ENCODE measurements at regions not wholly inside any gene's neighbourhood (a gene's known extent, or its start where the extent isn't known, plus 50 kb on each side); places are given as distances from the start of the nearest gene placed in this dataset.

- no peak for DNase-seq (ENCODE audit: low read depth in 4 of 4, low spot score in 3 of 4)
Measured at GRCh38 chr18:22033085-22033484, 136.3 kb upstream of the GATA6 start.

GRCh38 chr18:22034276-22034675, 135.1 kb upstream of the GATA6 start:
- DNase-seq (ENCODE audit: low read depth in 4 of 4, low spot score in 3 of 4): no peak

GRCh38 chr18:22040533-22040932, 128.9 kb upstream of the GATA6 start:
- DNase-seq (ENCODE audit: low read depth in 4 of 4, low spot score in 3 of 4): no peak

GRCh38 chr18:22043837-22044236, 125.6 kb upstream of the GATA6 start:
- DNase-seq (ENCODE audit: low read depth in 4 of 4, low spot score in 3 of 4): no peak

- DNase-seq (ENCODE audit: low read depth in 4 of 4, low spot score in 3 of 4): no peak
Measured at GRCh38 chr18:22044474-22045220, 124.7 kb upstream of the GATA6 start.

- no peak for DNase-seq (ENCODE audit: low read depth in 4 of 4, low spot score in 3 of 4)
Measured at GRCh38 chr18:22045221-22045918, 124.0 kb upstream of the GATA6 start.

GRCh38 chr18:22046473-22046872, 122.9 kb upstream of the GATA6 start:
- no peak for DNase-seq (ENCODE audit: low read depth in 4 of 4, low spot score in 3 of 4)

GRCh38 chr18:22047485-22047884, 121.9 kb upstream of the GATA6 start:
- no peak for DNase-seq (ENCODE audit: low read depth in 4 of 4, low spot score in 3 of 4)

- DNase-seq (ENCODE audit: low read depth in 4 of 4, low spot score in 3 of 4): no peak
Measured at GRCh38 chr18:22048221-22048620, 121.2 kb upstream of the GATA6 start.

GRCh38 chr18:22048932-22049615, 120.3 kb upstream of the GATA6 start:
- DNase-seq (ENCODE audit: low read depth in 4 of 4, low spot score in 3 of 4): no peak

- no peak for DNase-seq (ENCODE audit: low read depth in 4 of 4, low spot score in 3 of 4)
Measured at GRCh38 chr18:22052405-22053105, 116.8 kb upstream of the GATA6 start.

- DNase-seq (ENCODE audit: low read depth in 4 of 4, low spot score in 3 of 4): no peak
Measured at GRCh38 chr18:22055466-22056238, 113.7 kb upstream of the GATA6 start.

- DNase-seq (ENCODE audit: low read depth in 4 of 4, low spot score in 3 of 4): no peak
Measured at GRCh38 chr18:22056950-22057349, 112.4 kb upstream of the GATA6 start.

- DNase-seq (ENCODE audit: low read depth in 4 of 4, low spot score in 3 of 4): no peak
Measured at GRCh38 chr18:22057908-22058527, 111.4 kb upstream of the GATA6 start.

GRCh38 chr18:22060361-22060760, 109.0 kb upstream of the GATA6 start:
- no peak for DNase-seq (ENCODE audit: low read depth in 4 of 4, low spot score in 3 of 4)

GRCh38 chr18:22063102-22063501, 106.3 kb upstream of the GATA6 start:
- DNase-seq (ENCODE audit: low read depth in 4 of 4, low spot score in 3 of 4): no peak

- no peak for DNase-seq (ENCODE audit: low read depth in 4 of 4, low spot score in 3 of 4)
Measured at GRCh38 chr18:22063672-22064071, 105.7 kb upstream of the GATA6 start.

GRCh38 chr18:22064581-22064980, 104.8 kb upstream of the GATA6 start:
- DNase-seq (ENCODE audit: low read depth in 4 of 4, low spot score in 3 of 4): no peak

GRCh38 chr18:22065311-22065710, 104.1 kb upstream of the GATA6 start:
- DNase-seq (ENCODE audit: low read depth in 4 of 4, low spot score in 3 of 4): no peak

- no peak for DNase-seq (ENCODE audit: low read depth in 4 of 4, low spot score in 3 of 4)
Measured at GRCh38 chr18:22066083-22066485, 103.3 kb upstream of the GATA6 start.
